H9 (cell line): ENCODE measurements at regions not wholly inside any gene's neighbourhood (a gene's known extent, or its start where the extent isn't known, plus 50 kb on each side); places are given as distances from the start of the nearest gene placed in this dataset.

Experiments used
- DNase-seq: peaks from one replicate; pipeline ENCODE4 v3.0.0-alpha.2; 2017
- H2AFZ ChIP-seq: one replicate; pipeline ENCODE4 v1.6.1; 2013; ENCODE audit warnings: mild to moderate bottlenecking, low read length, control low read depth, moderate library complexity
- H2AK5ac ChIP-seq: 2 replicates; pipeline ENCODE4 v1.6.1; 2013; ENCODE audit warnings: low read length, control low read depth, mixed read lengths; ENCODE audit not compliant: insufficient read length
- H2BK120ac ChIP-seq: one replicate; pipeline ENCODE4 v1.6.1; 2013; ENCODE audit warnings: low read depth, mild to moderate bottlenecking, low read length, control low read depth, inconsistent platforms; ENCODE audit not compliant: poor library complexity, severe bottlenecking
- H2BK12ac ChIP-seq: 2 replicates; pipeline ENCODE4 v1.6.1; 2013; ENCODE audit warnings: low read length, control low read depth, mixed read lengths, low read depth; ENCODE audit not compliant: insufficient read length
- H2BK15ac ChIP-seq: 2 replicates; pipeline ENCODE4 v1.6.1; 2013; ENCODE audit warnings: low read depth, low read length, control low read depth
- H2BK20ac ChIP-seq: one replicate; pipeline ENCODE4 v1.6.1; 2013; ENCODE audit warnings: low read depth, mild to moderate bottlenecking, low read length, control low read depth, inconsistent platforms; ENCODE audit not compliant: poor library complexity, severe bottlenecking
- H2BK5ac ChIP-seq: 2 replicates; pipeline ENCODE4 v1.6.1; 2013; ENCODE audit warnings: low read length, control low read depth, mixed read lengths; ENCODE audit not compliant: insufficient read length
- H3K14ac ChIP-seq: 2 replicates; pipeline ENCODE4 v1.6.1; 2013; ENCODE audit warnings: low read length, control low read depth; ENCODE audit not compliant: insufficient read depth
- H3K18ac ChIP-seq: 2 replicates; pipeline ENCODE4 v1.6.1; 2013; ENCODE audit warnings: low read depth, mild to moderate bottlenecking, mixed read lengths, low read length, control low read depth; ENCODE audit not compliant: insufficient read length
- H3K23ac ChIP-seq: 2 replicates; pipeline ENCODE4 v1.6.1; 2013; ENCODE audit warnings: low read length, control low read depth, mixed read lengths, low read depth; ENCODE audit not compliant: insufficient read length
- H3K23me2 ChIP-seq: 2 replicates; pipeline ENCODE4 v1.6.1; 2013; ENCODE audit warnings: low read depth, mild to moderate bottlenecking, mixed read lengths, low read length, control low read depth; ENCODE audit not compliant: insufficient read length, poor library complexity, severe bottlenecking
- H3K27ac ChIP-seq: 2 replicates; pipeline ENCODE4 v1.5.1; 2013; ENCODE audit warnings: low read length, control low read depth, mixed read lengths, low read depth; ENCODE audit not compliant: insufficient read length
- H3K27me3 ChIP-seq: 2 replicates; pipeline ENCODE4 v1.6.1; 2013; ENCODE audit warnings: low read length, control low read depth, inconsistent platforms; ENCODE audit not compliant: insufficient read depth
- H3K4ac ChIP-seq: 2 replicates; pipeline ENCODE4 v1.6.1; 2013; ENCODE audit warnings: low read depth, mild to moderate bottlenecking, control low read depth, inconsistent platforms, low read length, moderate library complexity
- H3K4me1 ChIP-seq: 2 replicates; pipeline ENCODE4 v1.6.1; 2013; ENCODE audit warnings: low read length, control low read depth, inconsistent platforms; ENCODE audit not compliant: insufficient read depth
- H3K4me2 ChIP-seq: 2 replicates; pipeline ENCODE4 v1.6.1; 2013; ENCODE audit warnings: low read length, control low read depth, mixed read lengths; ENCODE audit not compliant: insufficient read length, insufficient read depth
- H3K56ac ChIP-seq: 2 replicates; pipeline ENCODE4 v1.6.1; 2013; ENCODE audit warnings: low read depth, mild to moderate bottlenecking, mixed read lengths, low read length, control low read depth; ENCODE audit not compliant: insufficient read length
- H3K79me1 ChIP-seq: 2 replicates; pipeline ENCODE4 v1.6.1; 2013; ENCODE audit warnings: low read depth, mild to moderate bottlenecking, moderate library complexity, low read length, control low read depth, inconsistent platforms; ENCODE audit not compliant: insufficient read depth, poor library complexity, severe bottlenecking
- H3K79me2 ChIP-seq: 2 replicates; pipeline ENCODE4 v1.6.1; 2013; ENCODE audit warnings: low read length, control low read depth, inconsistent platforms; ENCODE audit not compliant: insufficient read depth
- H3K9ac ChIP-seq: 2 replicates; pipeline ENCODE4 v1.6.1; 2013; ENCODE audit warnings: low read length, control low read depth, mixed read lengths; ENCODE audit not compliant: insufficient read length; ENCODE audit errors: extremely low read depth
- H3K9me3 ChIP-seq: one replicate; pipeline ENCODE4 v1.6.1; 2013; ENCODE audit warnings: low read depth, low read length, inconsistent platforms; ENCODE audit not compliant: control insufficient read depth
- H3T11ph ChIP-seq: one replicate; pipeline ENCODE4 v1.6.1; 2013; ENCODE audit warnings: mild to moderate bottlenecking, low read length, control low read depth, inconsistent platforms
- H4K20me1 ChIP-seq: one replicate; pipeline ENCODE4 v1.6.1; 2013; ENCODE audit not compliant: control insufficient read depth, insufficient read length, insufficient read depth
- H4K5ac ChIP-seq: 2 replicates; pipeline ENCODE4 v1.6.1; 2013; ENCODE audit warnings: low read depth, mild to moderate bottlenecking, mixed read lengths, low read length, control low read depth; ENCODE audit not compliant: insufficient read length
- H4K8ac ChIP-seq: replicated peaks from 2 replicates; pipeline ENCODE4 v1.6.1; 2013; ENCODE audit warnings: low read length, control low read depth, mixed read lengths, low read depth; ENCODE audit not compliant: insufficient read length
- H4K91ac ChIP-seq: 2 replicates; pipeline ENCODE4 v1.6.1; 2013; ENCODE audit warnings: low read depth, mild to moderate bottlenecking, moderate library complexity, mixed read lengths, low read length, control low read depth; ENCODE audit not compliant: insufficient read length
- H3K27ac Mint-ChIP-seq, 3 experiments: 2 replicates in 2 of 3; 3 replicates in 1 of 3; pipeline ENCODE4 v1.8.0; 2020 to 2021; ENCODE audit warnings: mixed read lengths in 3 of 3, mild to moderate bottlenecking in 1 of 3, moderate library complexity in 1 of 3
- H3K27me3 Mint-ChIP-seq: 2 replicates; pipeline ENCODE4 v1.8.0; 2021; ENCODE audit warnings: low read depth, mild to moderate bottlenecking, moderate library complexity, mixed read lengths
- H3K36me3 Mint-ChIP-seq, 3 experiments: 2 replicates in 2 of 3; 3 replicates in 1 of 3; pipeline ENCODE4 v1.8.0; 2020 to 2021; ENCODE audit warnings: low read depth in 3 of 3, mixed read lengths in 3 of 3; ENCODE audit not compliant: insufficient read depth in 1 of 3
- H3K4me1 Mint-ChIP-seq, 2 experiments: 2 replicates each; pipeline ENCODE4 v1.8.0; 2020; ENCODE audit warnings: mixed read lengths in 2 of 2
- H3K4me3 Mint-ChIP-seq, 2 experiments: 2 replicates in 1 of 2; 3 replicates in 1 of 2; pipeline ENCODE4 v1.8.0; 2020 to 2021; ENCODE audit warnings: mild to moderate bottlenecking in 2 of 2, mixed read lengths in 2 of 2, moderate library complexity in 1 of 2
- H3K9me3 Mint-ChIP-seq, 2 experiments: 2 replicates in 1 of 2; 3 replicates in 1 of 2; pipeline ENCODE4 v1.8.0; 2020; ENCODE audit warnings: mild to moderate bottlenecking in 2 of 2, mixed read lengths in 2 of 2, moderate library complexity in 1 of 2
- CTCF ChIP-seq: fragments of 200-600 bp; sonication (generic); conservative IDR thresholded peaks from 3 replicates; pipeline ENCODE4 v1.8.0; 2021; ENCODE audit warnings: antibody characterized with exemption, mild to moderate bottlenecking
- WGBS: extraction: QIAGEN DNeasy Blood & Tissue Kit; methylation state at CpG from one replicate; pipeline ENCODE4 v1.1.7; 2013; ENCODE audit warnings: missing lambda C conversion rate, low lambda C conversion rate, mixed read lengths; ENCODE audit not compliant: insufficient read length; ENCODE audit errors: extremely low coverage; 5-methylcytosine and 5-hydroxymethylcytosine counted together

- H2AFZ ChIP-seq: no peak overlapping the region
Observed at GRCh38 chr18:45149712-45150111, 465.6 kb upstream of the SLC14A2 start.

More at GRCh38 chr18:45149712-45150111, 465.6 kb upstream of the SLC14A2 start:
- no peak overlapping the region for H3K14ac ChIP-seq
- H3K4me3 Mint-ChIP-seq: no peak overlapping the region
- H3K4me1 ChIP-seq: no peaks in the 10 kb centered on the region
- WGBS: no CpG with 5 or more reads among the region's 4 CpGs
- no peaks in the 10 kb centered on the region for H3K79me2 ChIP-seq
- H4K20me1 ChIP-seq: no peaks in the 10 kb centered on the region
- no peak for DNase-seq
- H2BK20ac ChIP-seq: no peak overlapping the region
- TF ChIP-seq CTCF: no peak
- no peaks in the 10 kb centered on the region for H3K27me3 Mint-ChIP-seq
- no peak overlapping the region for H4K8ac ChIP-seq
- H3K27ac Mint-ChIP-seq: no peak overlapping the region
- H3K9me3 Mint-ChIP-seq: no peaks in the 10 kb centered on the region
- H3K4me1 Mint-ChIP-seq: peaks cover 7 to 8% of the 10 kb centered on the region in 2 experiments; a peak in 3 of 4 replicates
- H2BK120ac ChIP-seq: no peak overlapping the region
- H4K91ac ChIP-seq: no peak overlapping the region
- H3K27me3 ChIP-seq: no peaks in the 10 kb centered on the region
- no peak overlapping the region for H2BK15ac ChIP-seq
- no peaks in the 10 kb centered on the region for H3K79me1 ChIP-seq
- no peak overlapping the region for H3K56ac ChIP-seq
- no peak overlapping the region for H3K23ac ChIP-seq
- H3K9ac ChIP-seq: no peak overlapping the region
- no peak overlapping the region for H3K4ac ChIP-seq
- H2BK5ac ChIP-seq: no peak overlapping the region
- H3K9me3 ChIP-seq: no peaks in the 10 kb centered on the region
- H3K27ac ChIP-seq: no peak overlapping the region
- no peak overlapping the region for H2AK5ac ChIP-seq
- no peak overlapping the region for H3K18ac ChIP-seq
- H4K5ac ChIP-seq: no peak overlapping the region
- H3K36me3 Mint-ChIP-seq: no peaks in the 10 kb centered on the region
- H3K23me2 ChIP-seq: no peaks in the 10 kb centered on the region
- H3K4me2 ChIP-seq: no peak overlapping the region
- no peak overlapping the region for H2BK12ac ChIP-seq
- no peak overlapping the region for H3T11ph ChIP-seq
